ENCODE measurements at regions not wholly inside any gene's neighbourhood (a gene's known extent, or its start where the extent isn't known, plus 50 kb on each side); places are given as distances from the start of the nearest gene placed in this dataset.

DNA sequence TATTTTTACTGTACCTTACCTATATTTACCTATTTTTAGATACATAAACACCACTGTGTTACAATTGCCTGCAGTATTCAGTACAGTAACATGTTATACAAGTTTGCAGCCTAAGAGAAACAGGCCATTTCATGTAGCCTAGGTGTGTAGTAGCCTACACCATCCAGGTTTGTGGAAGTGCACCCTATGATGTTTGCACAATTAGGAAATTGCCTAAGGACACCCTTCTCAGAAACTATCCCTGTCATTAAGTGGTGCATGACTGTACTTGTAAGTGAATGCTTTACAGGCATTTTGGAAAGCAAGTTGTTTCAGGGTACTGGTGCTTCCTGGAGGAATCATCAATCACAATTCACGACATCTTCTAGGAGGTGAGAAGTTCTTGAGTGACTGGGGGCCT is 991.8 kb upstream of the SLIT2 start:
- TF ChIP-seq, protein P1, sequence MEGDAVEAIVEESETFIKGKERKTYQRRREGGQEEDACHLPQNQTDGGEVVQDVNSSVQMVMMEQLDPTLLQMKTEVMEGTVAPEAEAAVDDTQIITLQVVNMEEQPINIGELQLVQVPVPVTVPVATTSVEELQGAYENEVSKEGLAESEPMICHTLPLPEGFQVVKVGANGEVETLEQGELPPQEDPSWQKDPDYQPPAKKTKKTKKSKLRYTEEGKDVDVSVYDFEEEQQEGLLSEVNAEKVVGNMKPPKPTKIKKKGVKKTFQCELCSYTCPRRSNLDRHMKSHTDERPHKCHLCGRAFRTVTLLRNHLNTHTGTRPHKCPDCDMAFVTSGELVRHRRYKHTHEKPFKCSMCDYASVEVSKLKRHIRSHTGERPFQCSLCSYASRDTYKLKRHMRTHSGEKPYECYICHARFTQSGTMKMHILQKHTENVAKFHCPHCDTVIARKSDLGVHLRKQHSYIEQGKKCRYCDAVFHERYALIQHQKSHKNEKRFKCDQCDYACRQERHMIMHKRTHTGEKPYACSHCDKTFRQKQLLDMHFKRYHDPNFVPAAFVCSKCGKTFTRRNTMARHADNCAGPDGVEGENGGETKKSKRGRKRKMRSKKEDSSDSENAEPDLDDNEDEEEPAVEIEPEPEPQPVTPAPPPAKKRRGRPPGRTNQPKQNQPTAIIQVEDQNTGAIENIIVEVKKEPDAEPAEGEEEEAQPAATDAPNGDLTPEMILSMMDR (IDR thresholded peaks at IDR 0.05 in 4 of 5, conservative IDR thresholded peaks at IDR 0.05 in 1 of 5): no peak
- TF ChIP-seq POLR2A (IDR thresholded peaks at IDR 0.05): no peak

Measured in gastrocnemius medialis (tissue), 4 donors.